GM10266 (cell line): ENCODE measurements at regions not wholly inside any gene's neighbourhood (a gene's known extent, or its start where the extent isn't known, plus 50 kb on each side); places are given as distances from the start of the nearest gene placed in this dataset.

ENCODE experiments used
- DNase-seq: peaks from one replicate; pipeline ENCODE4 v3.0.0; 2012; ENCODE audit errors: extremely low spot score
- TF ChIP-seq, protein P1 (sequence below): IDR thresholded peaks from 2 replicates; pipeline ENCODE4 v1.5.1; 2012; ENCODE audit warnings: mild to moderate bottlenecking, low read depth; ENCODE audit not compliant: control insufficient read depth, insufficient read depth; ENCODE audit errors: missing control alignments

DNA sequence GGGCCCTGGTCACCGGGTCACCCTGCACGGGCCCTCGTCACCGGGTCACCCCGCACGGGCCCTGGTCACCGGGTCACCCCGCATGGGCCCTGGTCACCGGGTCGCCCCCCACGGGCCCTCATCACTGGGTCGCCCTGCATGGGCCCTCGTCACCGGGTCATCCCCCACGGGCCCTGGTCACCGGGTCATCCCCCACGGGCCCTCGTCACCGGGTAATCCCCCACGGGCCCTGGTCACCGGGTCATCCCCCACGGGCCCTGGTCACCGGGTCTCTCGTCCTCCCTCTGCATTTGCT is 77.6 kb downstream of the RIPK4 start:
- TF ChIP-seq, protein P1, sequence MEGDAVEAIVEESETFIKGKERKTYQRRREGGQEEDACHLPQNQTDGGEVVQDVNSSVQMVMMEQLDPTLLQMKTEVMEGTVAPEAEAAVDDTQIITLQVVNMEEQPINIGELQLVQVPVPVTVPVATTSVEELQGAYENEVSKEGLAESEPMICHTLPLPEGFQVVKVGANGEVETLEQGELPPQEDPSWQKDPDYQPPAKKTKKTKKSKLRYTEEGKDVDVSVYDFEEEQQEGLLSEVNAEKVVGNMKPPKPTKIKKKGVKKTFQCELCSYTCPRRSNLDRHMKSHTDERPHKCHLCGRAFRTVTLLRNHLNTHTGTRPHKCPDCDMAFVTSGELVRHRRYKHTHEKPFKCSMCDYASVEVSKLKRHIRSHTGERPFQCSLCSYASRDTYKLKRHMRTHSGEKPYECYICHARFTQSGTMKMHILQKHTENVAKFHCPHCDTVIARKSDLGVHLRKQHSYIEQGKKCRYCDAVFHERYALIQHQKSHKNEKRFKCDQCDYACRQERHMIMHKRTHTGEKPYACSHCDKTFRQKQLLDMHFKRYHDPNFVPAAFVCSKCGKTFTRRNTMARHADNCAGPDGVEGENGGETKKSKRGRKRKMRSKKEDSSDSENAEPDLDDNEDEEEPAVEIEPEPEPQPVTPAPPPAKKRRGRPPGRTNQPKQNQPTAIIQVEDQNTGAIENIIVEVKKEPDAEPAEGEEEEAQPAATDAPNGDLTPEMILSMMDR: no peak
- DNase-seq: no peak

DNA sequence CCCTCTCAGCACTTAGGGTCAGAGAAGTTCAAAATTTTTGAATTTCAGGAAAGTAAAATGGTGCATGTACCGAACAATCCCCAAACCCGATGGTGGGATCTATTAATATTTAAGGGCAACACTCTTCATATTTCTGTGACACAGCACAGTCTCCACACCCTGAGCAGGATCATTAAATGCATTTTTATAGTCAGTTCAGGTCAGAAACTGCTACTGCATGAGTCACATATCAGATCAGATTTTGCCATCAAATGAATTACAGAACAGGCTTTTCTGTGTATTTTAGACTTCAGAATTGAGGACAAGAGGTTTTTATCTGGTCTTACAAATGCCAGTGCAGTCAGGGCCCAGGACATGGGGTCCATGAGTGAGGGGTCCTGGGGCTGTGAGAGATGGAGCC is 79.2 kb downstream of the RIPK4 start:
- DNase-seq: no peak
- TF ChIP-seq, protein P1: no peak

DNA sequence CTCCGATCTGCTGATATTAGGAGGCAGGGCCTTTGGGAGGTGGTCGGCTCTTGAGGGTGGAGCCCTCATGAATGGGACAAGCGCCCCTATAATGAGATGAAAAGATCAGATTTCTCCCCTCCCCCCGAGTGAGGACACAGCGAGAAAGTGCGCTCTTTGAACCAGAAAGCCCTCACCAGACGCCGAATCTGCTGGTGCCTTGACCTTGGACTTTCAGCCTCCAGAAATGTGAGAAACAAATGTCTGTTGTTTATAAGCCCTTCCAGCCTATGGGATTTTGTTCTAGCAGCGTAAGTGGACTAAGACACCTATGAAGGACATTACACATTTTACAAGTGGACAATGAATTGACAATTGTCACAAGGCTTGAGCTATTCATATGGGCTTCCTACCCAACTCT is 80.2 kb downstream of the RIPK4 start:
- no peak for DNase-seq
- TF ChIP-seq, protein P1: no peak

DNA sequence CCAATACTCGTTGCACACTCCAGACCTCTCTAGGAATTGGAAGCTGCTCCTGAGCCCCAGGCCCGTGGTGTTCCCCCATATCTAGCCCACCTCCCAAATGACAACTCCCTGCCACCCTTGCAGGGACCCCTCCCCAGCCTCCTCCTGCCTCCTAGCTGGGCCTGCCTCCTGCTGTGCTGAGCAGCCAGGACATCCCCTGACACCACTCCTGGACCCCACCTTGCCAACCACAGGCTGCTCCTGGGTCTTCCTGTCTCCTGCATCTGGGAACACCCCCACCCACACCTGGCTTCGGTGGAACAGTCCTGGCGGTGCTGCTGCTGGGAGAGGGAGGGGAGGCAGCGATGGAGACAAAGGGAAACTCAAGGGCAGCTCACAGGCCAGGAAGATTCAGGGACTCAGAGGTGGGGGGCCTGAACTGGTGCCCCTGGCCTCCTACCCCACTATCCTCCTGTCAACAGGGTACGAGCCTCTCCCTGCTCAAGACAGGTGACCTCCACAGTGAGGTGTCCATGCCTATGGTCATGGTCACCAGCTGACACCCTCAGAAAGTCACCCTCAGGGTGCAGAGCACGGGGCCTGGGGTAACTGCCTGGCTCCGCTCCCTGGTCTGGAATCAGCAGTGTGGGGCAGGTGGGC is 81.2 kb downstream of the RIPK4 start:
- TF ChIP-seq, protein P1: no peak
- no peak for DNase-seq

DNA sequence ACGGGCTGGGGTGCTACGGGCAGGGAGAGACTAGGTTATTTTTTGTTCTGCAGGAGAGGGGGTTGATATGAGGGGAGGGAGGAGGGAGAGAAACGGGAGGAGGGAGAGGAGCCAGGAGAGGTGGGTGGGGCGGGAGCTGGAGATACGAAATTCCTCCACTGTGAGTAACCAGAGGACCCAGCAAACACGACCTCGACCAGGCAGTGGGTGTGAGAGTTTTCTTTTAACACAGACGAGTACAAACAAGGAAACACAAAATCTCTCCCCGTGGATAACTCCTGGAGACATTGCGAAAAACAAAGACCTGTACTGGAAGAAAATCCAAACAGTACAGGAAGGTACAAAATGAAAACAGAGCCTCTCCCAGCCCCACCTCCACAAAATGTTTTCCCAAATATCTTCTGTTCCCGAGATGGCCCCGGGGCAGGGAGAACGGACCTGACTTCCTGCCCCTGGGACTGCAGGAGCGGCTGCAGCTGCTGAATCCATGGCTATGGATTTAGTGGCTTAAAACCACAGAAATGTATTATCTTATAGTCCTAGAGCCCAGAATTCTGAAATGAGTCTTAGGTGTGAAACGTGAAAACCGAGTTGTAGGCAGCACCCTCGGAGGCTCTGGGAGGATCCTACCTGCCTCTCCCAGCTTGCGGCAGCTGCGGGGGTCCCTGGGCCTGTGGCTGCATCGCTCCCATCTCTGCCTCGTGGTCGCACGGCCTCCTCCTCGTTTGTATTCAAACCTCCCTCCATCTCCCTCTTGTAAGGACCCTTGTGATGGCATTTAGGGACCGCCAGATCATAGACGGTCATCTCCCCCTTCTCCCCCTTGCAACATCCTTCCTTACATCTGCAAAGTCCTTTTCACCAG is 82.2 kb downstream of the RIPK4 start:
- TF ChIP-seq, protein P1: no peak
- no peak for DNase-seq

DNA sequence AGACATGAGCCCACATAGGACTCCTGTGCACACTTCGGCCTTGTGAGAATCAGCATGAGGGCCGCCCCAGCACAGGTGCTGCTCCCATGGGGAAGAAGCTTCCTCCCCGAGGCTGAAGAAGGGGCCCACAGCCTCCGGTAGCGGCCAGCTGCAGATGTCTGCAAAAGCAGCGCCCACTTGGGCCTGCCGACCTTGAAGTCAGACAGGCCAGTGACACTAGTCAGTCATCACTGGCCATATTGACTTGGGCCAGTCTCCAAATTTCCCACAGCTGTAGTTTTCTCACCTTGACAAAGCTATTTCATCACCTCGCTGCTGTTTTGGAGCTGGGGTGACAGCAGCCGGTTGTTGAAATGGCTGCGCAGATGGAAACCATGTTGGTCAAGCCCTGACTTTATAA is 83.0 kb downstream of the RIPK4 start:
- DNase-seq: no peak
- TF ChIP-seq, protein P1: no peak

DNA sequence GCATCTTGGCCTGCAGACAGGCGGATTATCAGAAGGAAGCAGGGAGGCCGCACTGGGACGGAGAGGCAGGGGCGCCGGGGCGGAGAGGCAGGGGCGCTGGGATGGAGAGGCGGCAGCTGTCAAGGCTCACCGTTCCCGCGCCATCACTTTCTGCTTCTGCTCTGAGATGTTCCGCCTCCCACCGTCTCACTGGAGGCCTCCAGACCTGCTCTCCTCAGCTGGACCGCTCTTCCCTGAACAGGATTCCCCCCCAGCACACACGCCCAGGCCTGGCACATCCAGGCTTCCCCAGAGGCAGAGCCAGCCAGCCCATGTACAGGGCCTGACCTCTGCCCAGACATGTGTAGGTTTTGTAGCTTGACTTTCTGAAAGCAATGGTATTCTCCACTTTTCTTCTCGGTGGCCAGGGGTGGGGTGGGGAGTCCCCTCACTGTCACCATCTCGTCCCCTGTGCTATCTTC is 84.1 kb downstream of the RIPK4 start:
- DNase-seq: no peak
- TF ChIP-seq, protein P1: no peak
